ENCODE measurements at regions not wholly inside any gene's neighbourhood (a gene's known extent, or its start where the extent isn't known, plus 50 kb on each side); places are given as distances from the start of the nearest gene placed in this dataset.

- TF ChIP-seq ZNF565 (CRISPR knock-in tag; conservative IDR thresholded peaks at IDR 0.05; ENCODE audit: low read depth) (no peak), ZFP30 (CRISPR knock-in tag; IDR thresholded peaks at IDR 0.05) (no peak), PPARA (CRISPR knock-in tag; IDR thresholded peaks at IDR 0.05; ENCODE audit: borderline replicate concordance) (no peak), RARB (CRISPR knock-in tag; IDR thresholded peaks at IDR 0.05) (no peak), ZNF70 (CRISPR knock-in tag; IDR thresholded peaks at IDR 0.05) (no peak), ARNTL (CRISPR knock-in tag; IDR thresholded peaks at IDR 0.05; ENCODE audit: borderline replicate concordance, low read depth) (no peak), TOX (CRISPR knock-in tag; IDR thresholded peaks at IDR 0.05; ENCODE audit: borderline replicate concordance) (no peak)
Measured at GRCh38 chr3:5754602-5755001, 567.1 kb downstream of the EDEM1 start.
